HEK293 (cell line): ENCODE measurements at regions not wholly inside any gene's neighbourhood (a gene's known extent, or its start where the extent isn't known, plus 50 kb on each side); places are given as distances from the start of the nearest gene placed in this dataset.
"Not testable (repeated sequence)": the region's sequence is repeated elsewhere in the genome, so short reads cannot be mapped to it uniquely, and the experiment has no call there.

ENCODE experiments used
- SALL2 ChIP-seq: fragments of 450-650 bp; formaldehyde crosslinking; IDR thresholded peaks from 2 replicates; pipeline ENCODE4 v1.5.0; 2017; ENCODE audit warnings: missing biosample characterization, mild to moderate bottlenecking, missing genetic modification characterization, borderline replicate concordance
- ZNF394 ChIP-seq: fragments of 450-650 bp; formaldehyde crosslinking; IDR thresholded peaks from 2 replicates; pipeline ENCODE4 v1.5.1; 2016; ENCODE audit warnings: missing biosample characterization, missing genetic modification characterization, mild to moderate bottlenecking, moderate library complexity, borderline replicate concordance

DNA sequence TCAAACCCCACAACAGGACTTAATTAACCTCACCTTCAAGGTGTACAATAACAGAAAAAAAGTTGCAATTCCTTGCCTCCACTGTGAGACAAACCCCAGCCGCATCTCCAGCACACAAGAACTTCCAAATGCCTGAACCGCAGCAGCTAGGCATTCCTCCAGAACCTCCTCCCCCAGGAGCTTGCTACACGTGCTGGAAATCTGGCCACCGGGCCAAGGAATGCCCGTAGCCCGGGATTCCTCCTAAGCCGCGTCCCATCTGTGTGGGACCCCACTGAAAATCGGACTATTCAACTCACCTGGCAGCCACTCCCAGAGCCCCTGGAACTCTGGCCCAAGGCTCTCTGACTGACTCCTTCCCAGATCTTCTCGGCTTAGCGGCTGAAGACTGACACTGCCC is 88.6 kb upstream of the LRFN5 start:
- TF ChIP-seq ZNF394, SALL2 (tag by site-specific recombination): not testable (repeated sequence)
